GM18951 (cell line): ENCODE measurements at regions not wholly inside any gene's neighbourhood (a gene's known extent, or its start where the extent isn't known, plus 50 kb on each side); places are given as distances from the start of the nearest gene placed in this dataset.

Source experiments
- POLR2A ChIP-seq: IDR thresholded peaks from 4 replicates; pipeline ENCODE4 v1.6.1; 2011; ENCODE audit warnings: mild to moderate bottlenecking; ENCODE audit not compliant: insufficient read length, insufficient read depth; ENCODE audit errors: extremely low read depth
- in situ Hi-C: fragments of 300-500 bp; cut with MboI; formaldehyde crosslinking; loops from one replicate; pipeline ENCODE4 v1.12.0; 2022; ENCODE audit warnings: low sequenced_read_pairs, mixed read lengths, inconsistent platforms; ENCODE audit not compliant: unreplicated experiment

GRCh38 chr4:144799486-144799885, 153.5 kb downstream of the HHIP start:
- TF ChIP-seq POLR2A, result no peak
- in situ Hi-C loops, result loop anchor here (25.0 kb wide), 1 partner anchor 612 kb away; no protein-coding TSS in a partner anchor

- in situ Hi-C loops, result no loop called here
- TF ChIP-seq POLR2A, result no peak
Measured at GRCh38 chr4:144801731-144802130, 155.8 kb downstream of the HHIP start.

GRCh38 chr4:144808034-144808433, 162.1 kb downstream of the HHIP start:
- TF ChIP-seq POLR2A, result no peak
- in situ Hi-C loops, result no loop called here

- in situ Hi-C loops, result no loop called here
- TF ChIP-seq POLR2A, result no peak
Measured at GRCh38 chr4:144809056-144809640, 163.2 kb downstream of the HHIP start.

GRCh38 chr4:144816668-144817067, 170.7 kb downstream of the HHIP start:
- in situ Hi-C loops, result no loop called here
- TF ChIP-seq POLR2A, result no peak

GRCh38 chr4:144817081-144817480, 171.1 kb downstream of the HHIP start:
- TF ChIP-seq POLR2A, result no peak
- in situ Hi-C loops, result no loop called here

- in situ Hi-C loops, result no loop called here
- TF ChIP-seq POLR2A, result no peak
Measured at GRCh38 chr4:144818136-144818535, 172.2 kb downstream of the HHIP start.

GRCh38 chr4:144819591-144819990, 173.6 kb downstream of the HHIP start:
- in situ Hi-C loops, result no loop called here

GRCh38 chr4:144820011-144820727, 174.2 kb downstream of the HHIP start:
- in situ Hi-C loops, result no loop called here
- no peak for TF ChIP-seq POLR2A

More at GRCh38 chr4:144819591-144819990, 173.6 kb downstream of the HHIP start:
- TF ChIP-seq POLR2A, result no peak

GRCh38 chr4:144820728-144821085, 174.8 kb downstream of the HHIP start:
- in situ Hi-C loops, result no loop called here
- no peak for TF ChIP-seq POLR2A

- in situ Hi-C loops, result no loop called here
- no peak for TF ChIP-seq POLR2A
Measured at GRCh38 chr4:144831971-144832370, 186.0 kb downstream of the HHIP start.

- in situ Hi-C loops, result no loop called here
- TF ChIP-seq POLR2A, result no peak
Measured at GRCh38 chr4:144845411-144845810, 199.5 kb downstream of the HHIP start.

- in situ Hi-C loops, result no loop called here
- no peak for TF ChIP-seq POLR2A
Measured at GRCh38 chr4:144851948-144852347, 206.0 kb downstream of the HHIP start.

GRCh38 chr4:144861471-144861870, 215.5 kb downstream of the HHIP start:
- in situ Hi-C loops, result no loop called here
- no peak for TF ChIP-seq POLR2A
